Astrocyte (in vitro differentiated cells and primary cell): ENCODE measurements at regions not wholly inside any gene's neighbourhood (a gene's known extent, or its start where the extent isn't known, plus 50 kb on each side); places are given as distances from the start of the nearest gene placed in this dataset.

Experiments
- DNase-seq: peaks from one replicate; pipeline ENCODE4 v3.0.0-alpha.2; 2010; ENCODE audit warnings: low read depth
- FAIRE-seq: peaks from 2 replicates; lab custom pipeline; 2011; peaks lifted over from hg19 to GRCh38; lab: Jason Lieb, UNC
- H2AFZ ChIP-seq: 2 replicates; pipeline ENCODE4 v1.6.0; 2012; ENCODE audit warnings: low read depth, low read length, inconsistent platforms
- H3K27ac ChIP-seq: 2 replicates; pipeline ENCODE4 v1.5.1; 2011; ENCODE audit warnings: low read depth, low read length, inconsistent platforms
- H3K27me3 ChIP-seq: 2 replicates; pipeline ENCODE4 v1.6.0; 2011; ENCODE audit warnings: low read length, inconsistent platforms; ENCODE audit not compliant: insufficient read depth
- H3K36me3 ChIP-seq: 2 replicates; pipeline ENCODE4 v1.5.1; 2011; ENCODE audit warnings: low read length, inconsistent platforms; ENCODE audit not compliant: insufficient read depth
- H3K4me1 ChIP-seq: 2 replicates; pipeline ENCODE4 v1.5.1; 2011; ENCODE audit warnings: low read length, inconsistent platforms; ENCODE audit not compliant: insufficient read depth
- H3K4me2 ChIP-seq: 2 replicates; pipeline ENCODE4 v1.6.0; 2012; ENCODE audit warnings: low read length, inconsistent platforms
- H3K4me3 ChIP-seq: 2 replicates; pipeline ENCODE4 v1.5.1; 2011; ENCODE audit warnings: low read depth, mild to moderate bottlenecking, low read length, inconsistent platforms; ENCODE audit not compliant: insufficient read depth
- H3K79me2 ChIP-seq: 2 replicates; pipeline ENCODE4 v1.6.0; 2012; ENCODE audit warnings: mild to moderate bottlenecking, low read length, inconsistent platforms; ENCODE audit not compliant: insufficient read depth
- H3K9ac ChIP-seq: 2 replicates; pipeline ENCODE4 v1.6.0; 2012; ENCODE audit warnings: mild to moderate bottlenecking, low read length, inconsistent platforms
- H3K9me3 ChIP-seq: 2 replicates; pipeline ENCODE4 v1.5.1; 2012; ENCODE audit warnings: low read depth, mild to moderate bottlenecking, low read length, inconsistent platforms; ENCODE audit not compliant: insufficient read depth
- H4K20me1 ChIP-seq: 2 replicates; pipeline ENCODE4 v1.6.0; 2012; ENCODE audit warnings: low read length, inconsistent platforms; ENCODE audit not compliant: insufficient read depth
- H3K27ac Mint-ChIP-seq: one replicate; pipeline ENCODE4 v1.8.0; 2021; ENCODE audit warnings: mild to moderate bottlenecking, mixed read lengths; ENCODE audit not compliant: unreplicated experiment
- H3K27me3 Mint-ChIP-seq: one replicate; pipeline ENCODE4 v1.8.0; 2021; ENCODE audit warnings: low read depth, mixed read lengths; ENCODE audit not compliant: unreplicated experiment
- H3K36me3 Mint-ChIP-seq: one replicate; pipeline ENCODE4 v1.8.0; 2021; ENCODE audit warnings: low read depth, mixed read lengths; ENCODE audit not compliant: unreplicated experiment
- H3K4me1 Mint-ChIP-seq: one replicate; pipeline ENCODE4 v1.8.0; 2021; ENCODE audit warnings: low read depth, mixed read lengths; ENCODE audit not compliant: unreplicated experiment
- H3K4me3 Mint-ChIP-seq: one replicate; pipeline ENCODE4 v1.8.0; 2021; ENCODE audit warnings: mild to moderate bottlenecking, moderate library complexity, mixed read lengths; ENCODE audit not compliant: unreplicated experiment
- H3K9me3 Mint-ChIP-seq: one replicate; pipeline ENCODE4 v1.8.0; 2021; ENCODE audit warnings: mild to moderate bottlenecking, mixed read lengths; ENCODE audit not compliant: unreplicated experiment
- CTCF ChIP-seq: IDR thresholded peaks from 2 replicates; pipeline ENCODE4 v1.5.1; 2011; ENCODE audit warnings: low read depth, mild to moderate bottlenecking, inconsistent platforms, low read length, moderate library complexity; ENCODE audit not compliant: insufficient read depth
- EZH2 ChIP-seq: IDR thresholded peaks from 2 replicates; pipeline ENCODE4 v1.6.1; 2012; ENCODE audit warnings: mild to moderate bottlenecking, low read length, inconsistent platforms; ENCODE audit not compliant: insufficient read depth

GRCh38 chr2:18253686-18254197 lies 306.7 kb downstream of the RDH14 start:
- Histone ChIP-seq H3K79me2 (no peaks in the 10 kb centered on the region), H3K4me1 (no peaks in the 10 kb centered on the region), H3K27me3 (no peaks in the 10 kb centered on the region), H2AFZ (no peak overlapping the region), H3K9ac (no peak overlapping the region), H4K20me1 (no peaks in the 10 kb centered on the region), H3K4me2 (no peak overlapping the region), H3K9me3 (no peaks in the 10 kb centered on the region), H3K4me3 (no peak overlapping the region), H3K36me3 (no peaks in the 10 kb centered on the region), H3K27ac (no peak overlapping the region)
- FAIRE-seq (no peak), DNase-seq (no peak)
- H3K9me3 Mint-ChIP-seq: peaks cover 3% of the 10 kb centered on the region
- H3K27me3 Mint-ChIP-seq: no peaks in the 10 kb centered on the region
- TF ChIP-seq EZH2 (no peak), CTCF (no peak)
- H3K4me1 Mint-ChIP-seq: peaks cover 3% of the 10 kb centered on the region
- no peak overlapping the region for H3K4me3 Mint-ChIP-seq
- no peaks in the 10 kb centered on the region for H3K36me3 Mint-ChIP-seq
- peak overlapping the region; percentile 73 for H3K27ac Mint-ChIP-seq

- DNase-seq (no peak), FAIRE-seq (no peak)
- Mint-ChIP-seq H3K9me3 (peaks cover 3% of the 10 kb centered on the region), H3K4me1 (peaks cover 3% of the 10 kb centered on the region), H3K27me3 (no peaks in the 10 kb centered on the region), H3K36me3 (no peaks in the 10 kb centered on the region), H3K27ac (no peak overlapping the region), H3K4me3 (no peak overlapping the region)
- H2AFZ ChIP-seq: no peak overlapping the region
- H4K20me1 ChIP-seq: no peaks in the 10 kb centered on the region
- no peaks in the 10 kb centered on the region for H3K27me3 ChIP-seq
- H3K79me2 ChIP-seq: no peaks in the 10 kb centered on the region
- no peak overlapping the region for H3K4me3 ChIP-seq
- no peak overlapping the region for H3K9ac ChIP-seq
- no peaks in the 10 kb centered on the region for H3K36me3 ChIP-seq
- H3K9me3 ChIP-seq: no peaks in the 10 kb centered on the region
- H3K4me2 ChIP-seq: no peak overlapping the region
- TF ChIP-seq EZH2 (no peak), CTCF (no peak)
- no peak overlapping the region for H3K27ac ChIP-seq
- no peaks in the 10 kb centered on the region for H3K4me1 ChIP-seq
Measured at GRCh38 chr2:18251486-18251885, 309.0 kb downstream of the RDH14 start.

GRCh38 chr2:18247282-18248110 lies 313.0 kb downstream of the RDH14 start:
- no peak for FAIRE-seq
- no peak overlapping the region for H3K4me3 Mint-ChIP-seq

More at GRCh38 chr2:18247282-18248110, 313.0 kb downstream of the RDH14 start:
- Mint-ChIP-seq H3K4me1 (peaks cover 2% of the 10 kb centered on the region), H3K36me3 (no peaks in the 10 kb centered on the region), H3K9me3 (peaks cover 2% of the 10 kb centered on the region), H3K27ac (no peak overlapping the region), H3K27me3 (no peaks in the 10 kb centered on the region)
- no peaks in the 10 kb centered on the region for H3K79me2 ChIP-seq
- H3K4me3 ChIP-seq: no peak overlapping the region
- H3K4me1 ChIP-seq: no peaks in the 10 kb centered on the region
- no peaks in the 10 kb centered on the region for H3K9me3 ChIP-seq
- H3K9ac ChIP-seq: no peak overlapping the region
- DNase-seq: peak; percentile 60
- H4K20me1 ChIP-seq: no peaks in the 10 kb centered on the region
- H3K27ac ChIP-seq: no peak overlapping the region
- no peaks in the 10 kb centered on the region for H3K27me3 ChIP-seq
- TF ChIP-seq CTCF: no peak
- TF ChIP-seq EZH2: no peak
- H3K36me3 ChIP-seq: no peaks in the 10 kb centered on the region
- H2AFZ ChIP-seq: no peak overlapping the region
- no peak overlapping the region for H3K4me2 ChIP-seq
